CD14-positive monocyte (primary cell): ENCODE measurements at regions not wholly inside any gene's neighbourhood (a gene's known extent, or its start where the extent isn't known, plus 50 kb on each side); places are given as distances from the start of the nearest gene placed in this dataset.

Source experiments
- DNase-seq, 3 donors: peaks; one replicate each; pipeline ENCODE4 v3.0.0-alpha.2; 2011 to 2022
- H2AFZ ChIP-seq: 2 replicates; pipeline ENCODE4 v1.6.0; 2012; ENCODE audit warnings: mild to moderate bottlenecking, low read depth, low read length, inconsistent platforms; ENCODE audit not compliant: insufficient read depth, poor library complexity, severe bottlenecking
- H3K27ac ChIP-seq, 2 donors: 1 replicate in 1 of 2; 2 replicates in 1 of 2; pipeline ENCODE4 v1.5.1; 2012 to 2013; ENCODE audit warnings: low read length in 2 of 2, control low read depth in 1 of 2, inconsistent platforms in 1 of 2, low read depth in 1 of 2, mild to moderate bottlenecking in 1 of 2
- H3K27me3 ChIP-seq, 2 donors: one replicate each; pipeline versions ENCODE4 v1.6.0 to v1.6.1; 2011 to 2013; ENCODE audit warnings: low read length in 2 of 2; ENCODE audit not compliant: control insufficient read depth in 2 of 2, insufficient read depth in 2 of 2
- H3K36me3 ChIP-seq, 2 donors: replicated peaks in 1 of 2; 1 replicate in 1 of 2; 2 replicates in 1 of 2; pipeline versions ENCODE4 v1.5.1 to v1.6.1; 2012 to 2013; ENCODE audit warnings: low read length in 2 of 2, control low read depth in 1 of 2, inconsistent platforms in 1 of 2, mild to moderate bottlenecking in 1 of 2; ENCODE audit not compliant: insufficient read depth in 2 of 2, control insufficient read depth in 1 of 2
- H3K4me1 ChIP-seq, 2 donors: 1 replicate in 1 of 2; 2 replicates in 1 of 2; pipeline versions ENCODE4 v1.5.1 to v1.6.1; 2012 to 2013; ENCODE audit warnings: low read length in 2 of 2, control low read depth in 1 of 2, inconsistent platforms in 1 of 2, mild to moderate bottlenecking in 1 of 2, moderate library complexity in 1 of 2; ENCODE audit not compliant: insufficient read depth in 2 of 2, control insufficient read depth in 1 of 2
- H3K4me2 ChIP-seq: replicated peaks from 2 replicates; pipeline ENCODE3; 2012; ENCODE audit warnings: low read length, moderate library complexity, mild to moderate bottlenecking; ENCODE audit not compliant: poor library complexity, severe bottlenecking; ENCODE audit errors: extremely low read depth
- H3K4me3 ChIP-seq, 3 experiments: fragments of 200-600 bp in 1 of 3; sonication (generic) in 1 of 3; replicated peaks in 1 of 3; 1 replicate in 2 of 3; 2 replicates in 1 of 3; pipeline ENCODE4 v1.5.1; 2011 to 2013; ENCODE audit warnings: low read length in 3 of 3, mild to moderate bottlenecking in 3 of 3, control low read depth in 2 of 3, low read depth in 2 of 3, inconsistent platforms in 1 of 3, moderate library complexity in 1 of 3
- H3K79me2 ChIP-seq: 2 replicates; pipeline ENCODE4 v1.6.0; 2012; ENCODE audit warnings: mild to moderate bottlenecking, control low read depth, inconsistent platforms, low read length, moderate library complexity; ENCODE audit not compliant: insufficient read depth
- H3K9ac ChIP-seq: 2 replicates; pipeline ENCODE4 v1.6.0; 2017; ENCODE audit warnings: low read length, mild to moderate bottlenecking; ENCODE audit not compliant: insufficient read depth, poor library complexity, severe bottlenecking
- H3K9me3 ChIP-seq, 2 donors: replicated peaks in 1 of 2; 1 replicate in 1 of 2; 2 replicates in 1 of 2; pipeline versions ENCODE4 v1.5.1 to v1.6.1; 2012 to 2013; ENCODE audit warnings: low read length in 2 of 2, control low read depth in 1 of 2; ENCODE audit not compliant: control insufficient read depth in 1 of 2, insufficient read depth in 1 of 2
- H4K20me1 ChIP-seq: 2 replicates; pipeline ENCODE4 v1.6.0; 2012; ENCODE audit warnings: mild to moderate bottlenecking, low read length, control low read depth, moderate library complexity; ENCODE audit not compliant: insufficient read depth
- H3K27ac Mint-ChIP-seq, 7 donors: one replicate each; pipeline ENCODE4 v1.8.0; 2020; ENCODE audit warnings: mild to moderate bottlenecking in 7 of 7, mixed read lengths in 7 of 7, moderate library complexity in 6 of 7, inconsistent platforms in 2 of 7
- H3K27me3 Mint-ChIP-seq, 3 donors: one replicate each; pipeline ENCODE4 v1.8.0; 2021 to 2022; ENCODE audit warnings: low read depth in 3 of 3, mild to moderate bottlenecking in 3 of 3, mixed read lengths in 3 of 3, moderate library complexity in 3 of 3, inconsistent platforms in 1 of 3
- H3K36me3 Mint-ChIP-seq, 2 donors: one replicate each; pipeline ENCODE4 v1.8.0; 2020; ENCODE audit warnings: mixed read lengths in 2 of 2, inconsistent platforms in 1 of 2, mild to moderate bottlenecking in 1 of 2
- H3K4me1 Mint-ChIP-seq: one replicate; pipeline ENCODE4 v1.8.0; 2020; ENCODE audit warnings: mild to moderate bottlenecking, mixed read lengths
- H3K4me3 Mint-ChIP-seq, 2 donors: one replicate each; pipeline ENCODE4 v1.8.0; 2020; ENCODE audit warnings: mild to moderate bottlenecking in 2 of 2, mixed read lengths in 2 of 2, moderate library complexity in 1 of 2
- H3K9me3 Mint-ChIP-seq, 7 donors: one replicate each; pipeline ENCODE4 v1.8.0; 2020 to 2022; ENCODE audit warnings: mixed read lengths in 7 of 7, mild to moderate bottlenecking in 6 of 7, moderate library complexity in 6 of 7, inconsistent platforms in 2 of 7
- CTCF ChIP-seq: fragments of 200-600 bp; IDR thresholded peaks from one replicate; pipeline ENCODE4 v1.8.0; 2022; ENCODE audit warnings: antibody characterized with exemption, mild to moderate bottlenecking
- WGBS: methylation state at CpG from one replicate; pipeline ENCODE4 v1.1.5; 2013; ENCODE audit warnings: missing lambda C conversion rate; ENCODE audit not compliant: insufficient coverage; 5-methylcytosine and 5-hydroxymethylcytosine counted together
- intact Hi-C, 2 donors: fragments of 100-400 bp; cut with micrococcal nuclease; formaldehyde crosslinking; loops; one replicate each; pipeline versions ENCODE4 v1.15.0 to v1.15.1; 2023

GRCh38 chr9:28410411-28410810, 837.1 kb upstream of the C9orf72 start:
- H3K27ac ChIP-seq, result no peak overlapping the region
- H4K20me1 ChIP-seq, result no peaks in the 10 kb centered on the region
- no peak overlapping the region for H3K9ac ChIP-seq
- peaks cover 0 to 4% of the 10 kb centered on the region in 2 donors for H3K9me3 ChIP-seq
- no peaks in the 10 kb centered on the region for H3K27me3 ChIP-seq
- H3K27ac Mint-ChIP-seq, result no peak overlapping the region
- H3K27me3 Mint-ChIP-seq, result peaks cover 0 to 1% (median 1%) of the 10 kb centered on the region in 3 donors
- no peak for TF ChIP-seq CTCF
- H3K79me2 ChIP-seq, result no peaks in the 10 kb centered on the region
- intact Hi-C loops, result no loop called here
- no peaks in the 10 kb centered on the region for H3K36me3 Mint-ChIP-seq
- no peak for DNase-seq
- H2AFZ ChIP-seq, result no peak overlapping the region
- no peak overlapping the region for H3K4me3 Mint-ChIP-seq
- H3K4me2 ChIP-seq, result no peak overlapping the region
- no peaks in the 10 kb centered on the region for H3K36me3 ChIP-seq
- no CpG with 5 or more reads among the region's 3 CpGs for WGBS
- H3K4me1 Mint-ChIP-seq, result no peaks in the 10 kb centered on the region
- no peak overlapping the region for H3K4me3 ChIP-seq
- H3K4me1 ChIP-seq, result no peaks in the 10 kb centered on the region
- peaks cover 0 to 4% (median 0%) of the 10 kb centered on the region in 7 donors for H3K9me3 Mint-ChIP-seq

GRCh38 chr9:28413471-28413870, 840.2 kb upstream of the C9orf72 start:
- no CpG with 5 or more reads among the region's 1 CpG for WGBS
- no peak overlapping the region for H3K9ac ChIP-seq
- peaks cover 0 to 1% (median 0%) of the 10 kb centered on the region in 7 donors for H3K9me3 Mint-ChIP-seq
- H3K4me1 ChIP-seq, result no peaks in the 10 kb centered on the region
- H3K27me3 Mint-ChIP-seq, result peaks cover 0 to 2% (median 0%) of the 10 kb centered on the region in 3 donors
- intact Hi-C loops, result no loop called here
- H2AFZ ChIP-seq, result no peak overlapping the region
- TF ChIP-seq CTCF, result no peak
- no peaks in the 10 kb centered on the region for H4K20me1 ChIP-seq
- no peaks in the 10 kb centered on the region for H3K36me3 ChIP-seq
- H3K27me3 ChIP-seq, result no peaks in the 10 kb centered on the region
- H3K79me2 ChIP-seq, result no peaks in the 10 kb centered on the region
- no peak overlapping the region for H3K4me2 ChIP-seq
- H3K4me3 Mint-ChIP-seq, result no peak overlapping the region
- no peak for DNase-seq
- no peaks in the 10 kb centered on the region for H3K36me3 Mint-ChIP-seq
- H3K9me3 ChIP-seq, result no peaks in the 10 kb centered on the region
- no peak overlapping the region for H3K27ac ChIP-seq
- H3K4me3 ChIP-seq, result no peak overlapping the region
- H3K27ac Mint-ChIP-seq, result no peak overlapping the region
- H3K4me1 Mint-ChIP-seq, result no peaks in the 10 kb centered on the region
